ENCODE measurements at regions not wholly inside any gene's neighbourhood (a gene's known extent, or its start where the extent isn't known, plus 50 kb on each side); places are given as distances from the start of the nearest gene placed in this dataset.

- TF ChIP-seq TAF1 (IDR thresholded peaks at IDR 0.05; ENCODE audit: borderline replicate concordance, low read depth, low read length) (no peak), POLR2A (IDR thresholded peaks at IDR 0.05; ENCODE audit: low read depth, low read length) (no peak), POLR2AphosphoS5 (IDR thresholded peaks at IDR 0.05; ENCODE audit: low read depth, low read length) (no peak)
These were observed 102.7 kb upstream of the CARMIL1 start for GRCh38 chr6:25176466-25176865.
